ENCODE measurements at regions not wholly inside any gene's neighbourhood (a gene's known extent, or its start where the extent isn't known, plus 50 kb on each side); places are given as distances from the start of the nearest gene placed in this dataset.

DNA sequence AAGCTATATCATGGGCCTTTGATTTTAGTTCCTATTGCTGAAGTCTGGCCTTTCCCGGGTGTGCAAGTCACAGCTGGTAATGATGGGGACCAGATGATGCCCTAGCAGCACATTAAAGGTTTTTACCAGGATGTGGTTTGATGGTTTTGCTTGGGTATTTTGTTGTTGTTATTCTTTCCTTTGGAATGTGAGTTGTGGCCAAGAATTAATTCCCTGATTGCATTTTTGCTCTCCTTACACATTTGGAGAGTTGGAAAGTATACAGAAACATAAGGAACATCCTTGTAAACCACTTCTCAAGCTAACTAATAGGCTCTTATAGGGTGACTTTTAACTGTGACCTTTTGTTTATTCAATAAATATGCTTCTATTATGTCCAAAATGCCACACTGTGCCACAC, 154.1 kb upstream of the MMADHC start:
- FAIRE-seq (peak; percentile 93), DNase-seq (ENCODE audit: insufficient read length, low spot score) (no peak)
- no peak for TF ChIP-seq POLR2A (IDR thresholded peaks at IDR 0.05; ENCODE audit: low read depth, low read length)

DNA sequence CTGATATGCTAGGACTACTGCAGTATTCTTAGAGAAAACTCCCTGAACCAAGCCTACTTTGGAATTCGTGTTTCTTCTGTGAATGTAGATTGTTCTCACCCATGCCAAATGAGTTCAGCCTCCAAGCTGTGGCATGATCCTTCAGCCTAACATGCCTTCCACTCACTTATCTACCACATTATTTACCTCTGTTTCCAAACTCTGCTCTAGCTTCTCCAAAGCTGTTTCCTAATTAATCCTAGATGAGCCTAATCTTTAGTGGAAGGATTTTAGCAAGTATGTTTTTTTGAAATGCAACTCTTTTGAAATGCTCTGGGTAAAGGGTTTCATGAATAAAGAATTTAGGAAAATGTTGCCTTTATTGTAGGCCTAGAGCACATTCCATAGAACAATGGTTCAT, 152.9 kb upstream of the MMADHC start:
- FAIRE-seq (no peak), DNase-seq (ENCODE audit: insufficient read length, low spot score) (no peak)
- TF ChIP-seq POLR2A (IDR thresholded peaks at IDR 0.05; ENCODE audit: low read depth, low read length) = no peak

DNA sequence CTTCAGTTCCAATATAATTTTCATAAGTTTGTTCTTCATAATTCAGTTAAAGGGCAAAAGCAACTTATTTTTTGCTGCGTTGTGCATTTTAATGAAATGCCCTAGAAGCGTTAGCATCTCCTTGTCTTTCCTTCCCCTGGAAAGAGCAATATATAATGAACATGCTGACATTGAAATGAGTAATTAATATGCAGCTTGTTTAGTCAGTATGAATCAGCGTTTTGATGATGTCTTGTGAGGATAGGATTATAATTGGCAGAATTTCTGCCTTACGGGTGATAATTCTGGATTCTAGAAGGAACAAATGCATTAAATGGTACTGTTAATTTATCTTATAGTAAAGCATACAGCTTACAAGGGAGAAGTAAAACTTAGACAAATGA, 152.3 kb upstream of the MMADHC start:
- DNase-seq (ENCODE audit: insufficient read length, low spot score) (no peak), FAIRE-seq (no peak)
- no peak for TF ChIP-seq POLR2A (IDR thresholded peaks at IDR 0.05; ENCODE audit: low read depth, low read length)

DNA sequence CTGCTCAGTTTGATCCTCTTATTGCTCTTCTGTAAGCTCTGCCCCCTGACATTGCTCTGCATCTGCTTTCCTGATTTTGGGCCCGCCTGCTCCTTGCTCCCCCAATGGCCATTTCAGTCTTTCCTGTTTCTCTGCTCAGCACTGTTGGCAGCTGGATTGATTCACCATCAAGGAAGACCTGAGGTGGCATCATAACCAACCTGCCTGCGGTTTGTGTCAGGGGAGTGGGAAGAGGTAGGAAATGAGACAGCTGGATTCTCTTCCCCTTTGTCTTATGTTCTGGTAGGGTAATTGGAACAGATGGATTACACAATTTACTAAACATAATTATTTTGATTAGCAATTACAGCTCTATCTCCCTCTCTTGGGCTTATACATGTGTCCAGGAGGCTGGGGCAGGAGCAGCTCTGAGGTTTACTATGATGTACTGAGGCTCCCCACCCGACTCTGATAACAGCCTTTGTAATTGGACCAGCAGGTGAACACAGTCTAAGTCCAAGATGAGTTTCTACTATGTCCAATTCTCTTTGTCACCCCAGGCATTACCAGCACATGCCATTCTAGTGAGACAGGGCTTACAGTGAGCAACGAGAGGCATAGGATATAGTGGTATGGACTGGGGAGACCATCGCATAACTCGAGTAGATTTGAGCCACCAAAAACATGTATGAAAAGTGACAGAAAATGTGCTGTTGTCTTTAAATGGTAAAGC, 151.8 kb upstream of the MMADHC start:
- no peak for TF ChIP-seq POLR2A (IDR thresholded peaks at IDR 0.05; ENCODE audit: low read depth, low read length)
- DNase-seq (ENCODE audit: insufficient read length, low spot score) = no peak
- FAIRE-seq = peak; percentile 15

DNA sequence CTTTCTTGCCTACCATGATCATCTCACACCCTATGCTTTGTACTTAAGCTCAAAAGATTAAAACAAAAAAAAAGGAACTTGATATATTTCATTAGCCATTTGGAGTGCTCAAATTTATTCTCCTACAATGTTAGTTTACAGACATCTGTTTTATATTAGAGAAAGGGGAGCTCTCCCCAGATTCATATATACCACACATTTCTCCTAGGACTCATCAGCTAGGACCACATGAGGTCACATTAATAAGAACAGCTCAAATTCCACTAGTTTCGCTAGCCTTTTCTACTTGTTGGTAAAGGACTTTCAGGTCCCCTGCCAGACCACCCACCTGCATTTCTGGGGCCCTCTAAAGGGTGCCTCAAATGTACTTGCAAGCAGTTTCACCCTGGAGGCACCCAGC, 151.2 kb upstream of the MMADHC start:
- FAIRE-seq (no peak), DNase-seq (ENCODE audit: insufficient read length, low spot score) (no peak)
- no peak for TF ChIP-seq POLR2A (IDR thresholded peaks at IDR 0.05; ENCODE audit: low read depth, low read length)

DNA sequence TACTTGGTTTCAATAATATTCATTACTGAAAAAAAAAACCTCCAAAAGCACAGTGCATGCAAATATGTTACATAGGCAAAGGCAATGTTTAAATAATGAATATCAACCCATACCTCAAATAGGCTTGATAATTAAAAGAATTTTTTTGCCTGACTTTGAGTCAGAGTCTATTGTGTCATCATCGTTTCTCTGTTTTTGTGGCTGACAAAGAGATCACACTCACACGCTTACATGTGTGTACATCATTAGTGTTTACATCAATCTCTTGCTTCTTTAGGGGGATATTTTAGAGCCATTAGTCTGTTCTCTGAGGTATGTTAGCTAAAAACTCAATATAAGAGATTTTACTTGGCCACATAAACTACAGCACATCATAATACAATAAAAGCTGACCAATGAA, 150.3 kb upstream of the MMADHC start:
- no peak for FAIRE-seq
- DNase-seq (ENCODE audit: insufficient read length, low spot score) = no peak
- no peak for TF ChIP-seq POLR2A (IDR thresholded peaks at IDR 0.05; ENCODE audit: low read depth, low read length)

DNA sequence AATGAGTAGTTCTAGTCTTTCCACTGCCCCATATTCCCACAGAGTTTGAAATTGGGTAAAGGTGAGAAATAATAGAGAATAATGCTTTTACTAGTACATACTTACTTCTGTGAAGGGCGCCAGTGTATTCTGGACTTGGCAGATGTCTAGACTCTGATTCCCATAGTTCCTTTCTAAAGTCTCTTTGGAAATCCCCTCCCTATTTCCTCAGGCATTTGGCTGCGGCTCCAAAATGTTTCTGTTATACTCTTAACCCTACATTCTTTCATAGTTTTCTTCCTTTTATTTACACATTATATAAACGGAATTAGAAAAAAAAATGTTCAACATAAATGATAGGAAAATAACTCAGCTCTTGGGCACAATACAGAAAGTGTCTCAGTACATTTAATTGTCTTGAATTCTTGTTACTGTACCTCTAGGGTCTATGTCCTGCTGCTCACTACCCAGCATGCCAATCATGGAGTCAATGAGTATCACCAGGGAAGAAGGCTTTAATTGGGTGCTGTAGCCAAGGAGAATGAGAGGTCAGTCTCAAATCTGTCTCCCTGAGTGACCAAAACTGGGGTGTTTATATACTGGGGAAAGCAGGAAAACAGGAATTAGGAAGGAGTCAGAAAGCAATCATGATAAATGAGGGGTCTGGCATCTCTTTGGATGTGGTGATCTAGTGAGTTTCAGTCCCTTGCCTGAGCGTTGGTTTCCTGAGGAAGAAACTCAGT, 147.8 kb upstream of the MMADHC start:
- no peak for DNase-seq (ENCODE audit: insufficient read length, low spot score)
- no peak for FAIRE-seq
- TF ChIP-seq POLR2A (IDR thresholded peaks at IDR 0.05; ENCODE audit: low read depth, low read length) = no peak

DNA sequence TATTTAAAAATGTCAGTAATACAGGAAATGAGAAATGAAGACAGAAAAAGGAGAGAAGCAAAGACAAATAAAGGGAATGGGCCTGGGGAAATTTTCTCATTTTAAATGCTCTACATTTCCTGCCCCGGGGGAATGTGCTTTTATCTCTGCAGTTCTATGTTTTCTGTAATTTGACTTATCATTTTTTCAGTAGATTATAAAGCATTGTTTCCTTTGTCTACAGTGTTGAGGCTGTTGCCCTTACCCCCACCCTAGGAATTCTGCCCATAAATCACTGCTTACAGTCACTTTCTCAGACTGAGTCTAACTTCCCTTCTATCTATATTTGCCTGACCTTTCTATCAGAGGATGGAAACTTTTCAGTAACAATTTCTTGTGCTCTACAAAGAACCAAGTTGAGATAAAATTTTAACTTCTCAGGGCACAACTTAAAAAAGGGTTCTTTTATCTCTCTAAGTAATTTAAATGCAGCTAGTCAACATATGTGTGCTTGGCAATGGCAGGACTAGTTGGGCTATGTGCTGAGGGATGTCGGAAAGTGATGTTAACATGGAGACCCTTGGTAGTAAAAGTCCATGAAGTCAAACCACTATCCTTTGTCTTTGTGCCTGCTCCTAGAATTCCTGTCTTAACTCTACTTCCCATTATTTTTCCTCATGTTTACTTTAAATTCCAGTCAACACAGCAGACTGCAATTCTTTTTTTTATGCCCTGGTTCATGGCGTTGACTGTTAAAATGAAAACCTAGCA, 146.5 kb upstream of the MMADHC start:
- no peak for DNase-seq (ENCODE audit: insufficient read length, low spot score)

DNA sequence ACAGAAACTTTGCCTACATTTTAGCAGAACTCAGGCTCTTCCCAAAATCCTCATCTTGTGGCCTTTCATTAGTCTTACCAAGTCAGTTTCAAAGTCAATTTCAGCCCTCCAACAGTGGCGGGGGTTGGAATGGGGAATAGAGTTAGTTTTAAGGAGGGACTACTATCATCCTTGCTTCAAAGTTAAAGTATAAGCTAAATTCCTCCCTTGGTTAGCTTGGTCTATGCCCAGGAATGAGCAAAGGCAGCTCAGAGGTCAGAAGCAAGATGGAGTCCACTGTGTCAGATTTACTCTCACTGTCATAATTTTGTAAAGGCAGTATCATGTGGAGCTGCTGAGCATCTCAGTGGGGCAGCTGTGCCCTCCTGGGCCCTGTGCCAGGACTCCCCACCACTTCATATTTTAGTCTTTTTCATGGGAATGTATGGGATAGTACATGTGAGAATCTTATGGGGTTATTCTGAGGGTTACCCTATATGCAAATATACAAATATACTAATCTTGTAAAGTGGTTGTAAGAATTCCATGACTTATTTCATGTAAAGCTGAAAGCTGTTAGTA, 145.2 kb upstream of the MMADHC start:
- FAIRE-seq (no peak), DNase-seq (ENCODE audit: insufficient read length, low spot score) (no peak)
- no peak for TF ChIP-seq POLR2A (IDR thresholded peaks at IDR 0.05; ENCODE audit: low read depth, low read length)

More for the DNA sequence above, 146.5 kb upstream of the MMADHC start:
- FAIRE-seq = peak; percentile 36
- no peak for TF ChIP-seq POLR2A (IDR thresholded peaks at IDR 0.05; ENCODE audit: low read depth, low read length)

DNA sequence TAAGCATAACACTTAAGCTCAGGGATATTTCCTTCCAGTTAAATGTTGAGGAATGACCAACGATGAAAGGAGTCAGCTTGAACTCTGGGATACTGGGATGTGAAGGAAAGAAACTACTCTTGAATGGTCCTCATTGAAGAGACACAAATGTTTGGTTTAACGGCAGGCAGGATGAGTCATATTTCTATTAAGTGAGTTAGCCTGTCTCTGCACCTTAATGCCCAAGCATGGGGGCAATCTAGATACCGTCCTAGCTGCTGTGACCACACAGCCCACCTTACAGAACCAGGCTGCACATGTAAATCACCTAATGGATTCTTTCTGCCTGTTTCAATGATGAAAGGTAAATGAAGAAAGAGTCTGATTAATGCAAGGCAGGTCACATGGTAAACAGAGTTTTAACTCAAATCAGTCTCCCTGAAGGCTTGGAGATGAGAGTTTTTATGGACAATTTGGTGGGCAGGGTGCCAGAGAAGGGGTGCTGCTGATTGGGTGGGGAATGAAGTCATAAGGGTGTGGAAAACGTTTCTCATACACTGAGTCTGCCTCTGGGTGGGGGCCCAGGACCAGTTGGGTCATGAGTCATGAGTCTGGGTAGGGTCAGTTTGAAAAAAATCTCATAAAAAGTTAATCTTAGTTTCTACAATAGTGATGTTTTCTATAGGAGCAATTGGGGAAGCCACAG, 144.6 kb upstream of the MMADHC start:
- FAIRE-seq (peak; percentile 84), DNase-seq (ENCODE audit: insufficient read length, low spot score) (no peak)
- no peak for TF ChIP-seq POLR2A (IDR thresholded peaks at IDR 0.05; ENCODE audit: low read depth, low read length)

DNA sequence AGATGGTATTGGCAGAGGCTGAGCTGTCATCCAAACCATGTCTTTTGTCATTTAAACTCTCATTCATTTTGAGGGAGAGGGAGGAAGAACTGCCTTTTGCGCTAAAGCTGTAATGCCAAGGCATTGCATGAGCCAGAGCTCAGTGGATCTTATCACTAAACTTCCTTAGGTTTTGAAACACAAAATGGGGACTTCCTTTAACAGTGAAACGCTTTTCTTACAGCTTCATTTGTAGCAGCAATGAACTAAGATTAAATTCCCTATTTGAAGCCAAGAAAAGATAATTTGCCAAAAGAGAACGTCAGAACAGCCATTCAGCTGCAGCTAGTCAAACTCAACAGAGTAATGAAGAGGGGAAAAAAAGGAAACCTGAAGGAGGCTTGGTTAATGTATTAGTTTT, 143.5 kb upstream of the MMADHC start:
- no peak for TF ChIP-seq POLR2A (IDR thresholded peaks at IDR 0.05; ENCODE audit: low read depth, low read length)
- FAIRE-seq (no peak), DNase-seq (ENCODE audit: insufficient read length, low spot score) (no peak)

DNA sequence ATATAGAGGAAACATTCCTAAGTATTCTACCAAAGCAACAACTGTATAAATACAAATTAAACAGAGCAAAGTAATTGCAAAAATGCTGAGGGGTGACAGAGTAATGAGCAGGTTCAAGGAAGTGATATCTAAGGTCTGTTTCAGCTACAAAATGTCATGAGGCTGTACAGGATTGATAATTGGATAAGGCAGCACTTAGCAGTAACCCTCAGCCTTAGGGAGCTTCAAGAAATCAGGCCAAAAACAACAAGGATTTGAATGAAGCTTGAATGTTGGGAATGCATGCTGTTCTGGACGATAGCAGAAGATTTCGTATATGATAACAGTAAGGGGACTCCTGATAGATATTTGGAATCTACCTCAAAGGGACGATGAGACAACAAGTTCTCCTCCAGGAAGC, 142.0 kb upstream of the MMADHC start:
- no peak for TF ChIP-seq POLR2A (IDR thresholded peaks at IDR 0.05; ENCODE audit: low read depth, low read length)
- FAIRE-seq (no peak), DNase-seq (ENCODE audit: insufficient read length, low spot score) (no peak)

DNA sequence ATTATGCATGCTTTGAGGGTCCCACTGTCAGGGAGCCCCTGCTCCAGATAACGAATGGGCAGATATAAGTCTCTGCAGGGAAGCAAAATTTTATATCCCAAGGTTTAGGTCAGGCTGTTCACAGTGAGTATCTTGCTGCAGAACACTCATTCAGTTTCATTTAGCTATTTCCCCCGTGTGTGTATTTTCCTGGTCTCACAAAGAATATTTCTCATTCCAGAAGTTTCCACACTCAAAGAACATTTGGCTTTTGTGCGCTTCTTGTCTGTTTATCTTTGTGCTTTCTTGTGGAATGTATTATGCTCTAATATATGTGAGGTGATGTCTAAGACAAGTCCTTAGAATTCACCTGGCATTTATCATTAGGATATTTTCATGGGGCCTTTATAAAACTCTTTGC, 140.4 kb upstream of the MMADHC start:
- FAIRE-seq (no peak), DNase-seq (ENCODE audit: insufficient read length, low spot score) (no peak)
- TF ChIP-seq POLR2A (IDR thresholded peaks at IDR 0.05; ENCODE audit: low read depth, low read length) = no peak

DNA sequence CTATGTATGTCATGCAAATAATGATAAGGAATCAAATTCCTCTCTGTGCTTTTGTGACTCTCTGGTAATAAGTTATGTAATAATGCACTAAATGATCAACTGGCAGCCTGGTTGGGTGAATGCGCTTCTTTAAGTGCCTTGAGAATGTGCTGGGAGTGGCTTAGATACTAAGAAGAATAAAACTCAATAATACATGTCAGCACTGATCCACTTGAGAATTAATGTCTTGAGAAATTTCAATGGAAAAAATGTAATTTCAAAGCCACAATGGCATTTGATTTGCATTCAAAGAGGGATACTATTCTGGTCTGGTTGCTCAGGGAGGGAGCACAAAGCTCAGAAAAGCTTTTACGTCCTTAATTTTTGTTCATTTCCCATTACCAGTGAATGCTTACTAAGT, 137.7 kb upstream of the MMADHC start:
- no peak for FAIRE-seq
- TF ChIP-seq POLR2A (IDR thresholded peaks at IDR 0.05; ENCODE audit: low read depth, low read length) = no peak
- DNase-seq (ENCODE audit: insufficient read length, low spot score) = no peak
